ENCODE measurements at regions not wholly inside any gene's neighbourhood (a gene's known extent, or its start where the extent isn't known, plus 50 kb on each side); places are given as distances from the start of the nearest gene placed in this dataset.

DNA sequence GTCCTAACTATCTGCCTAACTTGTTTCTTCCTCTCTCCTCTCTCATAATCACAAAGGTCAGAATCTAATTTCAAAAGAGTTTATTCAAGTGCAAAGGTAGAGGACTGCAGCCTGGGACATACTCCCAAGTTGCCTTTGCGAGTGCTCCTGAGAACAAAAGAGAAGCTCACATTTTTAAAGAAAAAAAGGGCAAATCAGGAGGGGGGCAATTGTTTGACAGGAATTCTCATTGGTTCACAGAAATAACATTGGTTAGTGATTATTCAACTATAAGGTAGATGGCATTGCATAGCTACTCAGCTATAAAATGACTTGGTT is 108.1 kb upstream of the RAI14 start:
- TF ChIP-seq, protein P1, sequence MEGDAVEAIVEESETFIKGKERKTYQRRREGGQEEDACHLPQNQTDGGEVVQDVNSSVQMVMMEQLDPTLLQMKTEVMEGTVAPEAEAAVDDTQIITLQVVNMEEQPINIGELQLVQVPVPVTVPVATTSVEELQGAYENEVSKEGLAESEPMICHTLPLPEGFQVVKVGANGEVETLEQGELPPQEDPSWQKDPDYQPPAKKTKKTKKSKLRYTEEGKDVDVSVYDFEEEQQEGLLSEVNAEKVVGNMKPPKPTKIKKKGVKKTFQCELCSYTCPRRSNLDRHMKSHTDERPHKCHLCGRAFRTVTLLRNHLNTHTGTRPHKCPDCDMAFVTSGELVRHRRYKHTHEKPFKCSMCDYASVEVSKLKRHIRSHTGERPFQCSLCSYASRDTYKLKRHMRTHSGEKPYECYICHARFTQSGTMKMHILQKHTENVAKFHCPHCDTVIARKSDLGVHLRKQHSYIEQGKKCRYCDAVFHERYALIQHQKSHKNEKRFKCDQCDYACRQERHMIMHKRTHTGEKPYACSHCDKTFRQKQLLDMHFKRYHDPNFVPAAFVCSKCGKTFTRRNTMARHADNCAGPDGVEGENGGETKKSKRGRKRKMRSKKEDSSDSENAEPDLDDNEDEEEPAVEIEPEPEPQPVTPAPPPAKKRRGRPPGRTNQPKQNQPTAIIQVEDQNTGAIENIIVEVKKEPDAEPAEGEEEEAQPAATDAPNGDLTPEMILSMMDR (IDR thresholded peaks at IDR 0.05; ENCODE audit: low read depth, low read length) = no peak
- TF ChIP-seq EZH2phosphoT487 (IDR thresholded peaks at IDR 0.05; ENCODE audit: low read depth) = no peak

Data from OCI-LY3 (cell line).